Esophagus squamous epithelium (tissue), 4 donors: ENCODE measurements at regions not wholly inside any gene's neighbourhood (a gene's known extent, or its start where the extent isn't known, plus 50 kb on each side); places are given as distances from the start of the nearest gene placed in this dataset.

Experiments used
- POLR2A ChIP-seq, 4 donors: fragments of 450-650 bp; IDR thresholded peaks; one replicate each; pipeline ENCODE4 v1.6.1; 2017; ENCODE audit warnings: antibody characterized with exemption in 4 of 4, mild to moderate bottlenecking in 4 of 4, moderate library complexity in 3 of 4
- TF ChIP-seq, protein P1 (sequence below), 6 experiments: fragments of 450-650 bp in 4 of 6; fragments of 200-600 bp in 2 of 6; sonication (generic) in 2 of 6; IDR thresholded peaks; one replicate each; pipeline ENCODE4 v1.5.1; 2016 to 2019; ENCODE audit warnings: antibody characterized with exemption in 6 of 6, mild to moderate bottlenecking in 4 of 6, moderate library complexity in 4 of 6

DNA sequence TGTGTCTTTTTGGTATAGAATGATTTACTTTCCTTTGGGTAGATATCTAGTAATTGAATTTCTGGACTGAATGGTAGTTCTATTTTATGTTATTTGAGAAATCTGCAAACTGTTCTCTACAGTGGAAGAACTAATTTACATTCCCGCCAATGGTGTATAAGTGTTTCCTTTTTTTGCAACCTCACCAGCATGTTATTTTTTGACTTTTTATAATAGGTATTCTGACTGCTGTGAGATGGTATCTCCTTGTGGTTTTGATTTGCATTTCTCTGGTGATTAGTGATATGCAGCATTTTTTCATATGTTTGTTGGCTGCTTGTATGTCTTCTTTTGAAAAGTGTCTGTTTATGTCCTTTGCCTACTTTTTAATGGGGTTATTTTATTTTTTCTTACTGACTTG, 607.2 kb downstream of the OTOL1 start:
- no peak for TF ChIP-seq POLR2A (IDR thresholded peaks at IDR 0.05)
- TF ChIP-seq, protein P1, sequence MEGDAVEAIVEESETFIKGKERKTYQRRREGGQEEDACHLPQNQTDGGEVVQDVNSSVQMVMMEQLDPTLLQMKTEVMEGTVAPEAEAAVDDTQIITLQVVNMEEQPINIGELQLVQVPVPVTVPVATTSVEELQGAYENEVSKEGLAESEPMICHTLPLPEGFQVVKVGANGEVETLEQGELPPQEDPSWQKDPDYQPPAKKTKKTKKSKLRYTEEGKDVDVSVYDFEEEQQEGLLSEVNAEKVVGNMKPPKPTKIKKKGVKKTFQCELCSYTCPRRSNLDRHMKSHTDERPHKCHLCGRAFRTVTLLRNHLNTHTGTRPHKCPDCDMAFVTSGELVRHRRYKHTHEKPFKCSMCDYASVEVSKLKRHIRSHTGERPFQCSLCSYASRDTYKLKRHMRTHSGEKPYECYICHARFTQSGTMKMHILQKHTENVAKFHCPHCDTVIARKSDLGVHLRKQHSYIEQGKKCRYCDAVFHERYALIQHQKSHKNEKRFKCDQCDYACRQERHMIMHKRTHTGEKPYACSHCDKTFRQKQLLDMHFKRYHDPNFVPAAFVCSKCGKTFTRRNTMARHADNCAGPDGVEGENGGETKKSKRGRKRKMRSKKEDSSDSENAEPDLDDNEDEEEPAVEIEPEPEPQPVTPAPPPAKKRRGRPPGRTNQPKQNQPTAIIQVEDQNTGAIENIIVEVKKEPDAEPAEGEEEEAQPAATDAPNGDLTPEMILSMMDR (IDR thresholded peaks at IDR 0.05): no peak
